ENCODE measurements at regions not wholly inside any gene's neighbourhood (a gene's known extent, or its start where the extent isn't known, plus 50 kb on each side); places are given as distances from the start of the nearest gene placed in this dataset.
"Not testable (repeated sequence)": the region's sequence is repeated elsewhere in the genome, so short reads cannot be mapped to it uniquely, and the experiment has no call there.

DNA sequence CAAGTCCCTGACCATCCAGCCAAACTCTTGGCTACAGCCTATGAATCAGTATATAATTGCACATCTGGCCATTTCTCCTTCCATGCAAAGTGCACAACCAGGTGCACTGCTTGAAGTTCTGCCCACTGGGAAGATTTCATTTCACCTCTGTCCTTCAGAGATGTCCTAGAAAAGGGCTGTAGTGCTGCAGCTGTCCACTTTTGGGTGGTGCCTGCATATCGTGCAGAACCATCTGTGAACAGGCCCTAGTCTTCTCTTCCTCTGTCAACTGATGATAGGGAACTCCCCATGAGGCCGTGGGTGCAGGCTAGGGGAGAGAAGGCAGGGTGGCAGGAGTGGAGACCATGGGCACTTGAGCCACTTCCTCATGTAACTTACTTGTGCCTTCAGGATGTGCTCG lies 470.6 kb upstream of the RGS6 start:
- TF ChIP-seq, protein P1, sequence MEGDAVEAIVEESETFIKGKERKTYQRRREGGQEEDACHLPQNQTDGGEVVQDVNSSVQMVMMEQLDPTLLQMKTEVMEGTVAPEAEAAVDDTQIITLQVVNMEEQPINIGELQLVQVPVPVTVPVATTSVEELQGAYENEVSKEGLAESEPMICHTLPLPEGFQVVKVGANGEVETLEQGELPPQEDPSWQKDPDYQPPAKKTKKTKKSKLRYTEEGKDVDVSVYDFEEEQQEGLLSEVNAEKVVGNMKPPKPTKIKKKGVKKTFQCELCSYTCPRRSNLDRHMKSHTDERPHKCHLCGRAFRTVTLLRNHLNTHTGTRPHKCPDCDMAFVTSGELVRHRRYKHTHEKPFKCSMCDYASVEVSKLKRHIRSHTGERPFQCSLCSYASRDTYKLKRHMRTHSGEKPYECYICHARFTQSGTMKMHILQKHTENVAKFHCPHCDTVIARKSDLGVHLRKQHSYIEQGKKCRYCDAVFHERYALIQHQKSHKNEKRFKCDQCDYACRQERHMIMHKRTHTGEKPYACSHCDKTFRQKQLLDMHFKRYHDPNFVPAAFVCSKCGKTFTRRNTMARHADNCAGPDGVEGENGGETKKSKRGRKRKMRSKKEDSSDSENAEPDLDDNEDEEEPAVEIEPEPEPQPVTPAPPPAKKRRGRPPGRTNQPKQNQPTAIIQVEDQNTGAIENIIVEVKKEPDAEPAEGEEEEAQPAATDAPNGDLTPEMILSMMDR (IDR thresholded peaks at IDR 0.05) = not testable (repeated sequence)
- not testable (repeated sequence) for TF ChIP-seq POLR2A (IDR thresholded peaks at IDR 0.05)
